Naive B cell (primary cell): ENCODE measurements at regions not wholly inside any gene's neighbourhood (a gene's known extent, or its start where the extent isn't known, plus 50 kb on each side); places are given as distances from the start of the nearest gene placed in this dataset.

ENCODE experiments used
- ATAC-seq, 2 donors: fragments of 150-1000 bp; cut with Tn5 transposase; 2 replicates each; pipeline ENCODE4 v1.10.0; 2021; ENCODE audit warnings: low read depth in 2 of 2, mild to moderate bottlenecking in 2 of 2, moderate library complexity in 2 of 2
- DNase-seq: peaks from one replicate; pipeline ENCODE4 v3.0.0; 2022
- H3K27ac Mint-ChIP-seq, 6 donors: one replicate each; pipeline ENCODE4 v1.8.0; 2020 to 2022; ENCODE audit warnings: mild to moderate bottlenecking in 6 of 6, mixed read lengths in 6 of 6, moderate library complexity in 5 of 6, inconsistent platforms in 2 of 6
- H3K27me3 Mint-ChIP-seq, 3 donors: one replicate each; pipeline ENCODE4 v1.8.0; 2021 to 2022; ENCODE audit warnings: mixed read lengths in 3 of 3, mild to moderate bottlenecking in 1 of 3
- H3K36me3 Mint-ChIP-seq, 2 donors: one replicate each; pipeline ENCODE4 v1.8.0; 2020 to 2022; ENCODE audit warnings: mixed read lengths in 2 of 2, inconsistent platforms in 1 of 2, mild to moderate bottlenecking in 1 of 2
- H3K4me1 Mint-ChIP-seq, 3 donors: one replicate each; pipeline ENCODE4 v1.8.0; 2020 to 2022; ENCODE audit warnings: mixed read lengths in 3 of 3, inconsistent platforms in 1 of 3, mild to moderate bottlenecking in 1 of 3, moderate library complexity in 1 of 3
- H3K4me3 Mint-ChIP-seq, 8 donors: one replicate each; pipeline ENCODE4 v1.8.0; 2020 to 2022; ENCODE audit warnings: mild to moderate bottlenecking in 8 of 8, mixed read lengths in 8 of 8, moderate library complexity in 8 of 8, inconsistent platforms in 2 of 8
- H3K9me3 Mint-ChIP-seq, 7 donors: one replicate each; pipeline ENCODE4 v1.8.0; 2020 to 2022; ENCODE audit warnings: mixed read lengths in 7 of 7, mild to moderate bottlenecking in 5 of 7, inconsistent platforms in 2 of 7, moderate library complexity in 1 of 7

DNA sequence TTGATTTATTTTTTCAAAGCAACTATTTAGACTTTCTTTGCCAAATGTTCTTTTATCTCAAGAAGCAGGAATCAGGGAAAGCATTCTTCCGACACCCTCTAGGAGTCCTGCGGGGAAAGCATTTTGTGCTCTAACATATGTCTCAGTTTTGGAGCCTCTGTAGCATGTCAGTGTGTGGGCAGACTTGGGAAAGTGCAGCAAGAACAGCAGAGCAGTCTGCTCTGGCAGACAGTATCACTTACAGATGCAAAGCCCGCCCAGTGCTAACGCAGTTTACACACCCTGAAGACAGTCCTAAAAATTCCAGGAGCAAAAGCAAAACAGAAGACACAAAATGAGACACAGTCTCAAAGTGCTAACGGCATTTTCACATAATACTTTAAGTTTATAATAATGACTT, 393.5 kb downstream of the KLF12 start:
- no peak overlapping the region for H3K27ac Mint-ChIP-seq
- ATAC-seq = no peak
- H3K9me3 Mint-ChIP-seq = no peaks in the 10 kb centered on the region
- H3K27me3 Mint-ChIP-seq = no peaks in the 10 kb centered on the region
- H3K36me3 Mint-ChIP-seq = peaks cover 0 to 14% of the 10 kb centered on the region in 2 donors
- H3K4me3 Mint-ChIP-seq = no peak overlapping the region
- no peak for DNase-seq
- H3K4me1 Mint-ChIP-seq = no peaks in the 10 kb centered on the region

DNA sequence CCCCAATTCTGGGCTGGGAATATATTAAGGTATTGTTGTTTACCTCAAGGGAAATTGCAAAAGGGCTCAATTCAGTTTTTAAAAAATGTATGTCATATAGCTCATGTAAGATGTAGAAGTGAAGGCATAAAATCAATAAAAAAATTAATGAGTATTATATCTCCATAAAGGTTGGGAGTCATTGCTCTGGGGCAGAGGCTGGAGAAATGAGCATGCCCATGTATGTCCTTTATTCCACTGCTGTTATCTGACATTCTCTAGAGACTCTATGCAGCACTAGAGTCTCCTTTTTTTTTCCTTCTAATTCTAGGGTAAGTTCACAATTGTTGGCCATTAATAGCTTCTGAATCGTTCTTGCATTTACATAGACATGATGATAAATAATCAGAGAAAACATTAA, 394.8 kb downstream of the KLF12 start:
- Mint-ChIP-seq H3K27ac (no peak overlapping the region), H3K4me1 (no peaks in the 10 kb centered on the region), H3K9me3 (no peaks in the 10 kb centered on the region), H3K4me3 (no peak overlapping the region), H3K36me3 (peaks cover 6 to 14% of the 10 kb centered on the region in 2 donors), H3K27me3 (no peaks in the 10 kb centered on the region)
- no peak for DNase-seq
- no peak for ATAC-seq

DNA sequence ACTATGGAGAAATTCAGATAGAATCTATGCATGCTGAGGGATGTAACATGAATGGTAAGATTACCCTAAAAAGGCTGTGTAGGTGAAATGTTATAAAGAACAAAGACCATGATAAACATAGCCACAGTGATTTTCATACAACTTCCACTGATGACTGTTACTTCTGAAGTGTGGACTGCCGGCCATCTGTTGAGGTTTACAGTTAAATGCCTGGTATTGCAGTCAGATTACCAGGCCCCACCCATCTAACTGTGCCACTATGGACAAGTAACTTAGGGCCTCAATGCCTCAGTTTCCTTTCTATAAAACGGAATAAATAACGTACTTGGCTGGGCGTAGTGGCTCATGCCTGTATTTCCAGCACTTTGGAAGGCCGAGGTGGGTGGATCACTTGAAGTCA, 395.6 kb downstream of the KLF12 start:
- Mint-ChIP-seq H3K27ac (peak overlapping the region in 1 of 6 donors; percentile 46), H3K4me3 (no peak overlapping the region), H3K4me1 (no peaks in the 10 kb centered on the region), H3K9me3 (no peaks in the 10 kb centered on the region), H3K27me3 (no peaks in the 10 kb centered on the region), H3K36me3 (peaks cover 6 to 10% of the 10 kb centered on the region in 2 donors)
- ATAC-seq (no peak), DNase-seq (no peak)

DNA sequence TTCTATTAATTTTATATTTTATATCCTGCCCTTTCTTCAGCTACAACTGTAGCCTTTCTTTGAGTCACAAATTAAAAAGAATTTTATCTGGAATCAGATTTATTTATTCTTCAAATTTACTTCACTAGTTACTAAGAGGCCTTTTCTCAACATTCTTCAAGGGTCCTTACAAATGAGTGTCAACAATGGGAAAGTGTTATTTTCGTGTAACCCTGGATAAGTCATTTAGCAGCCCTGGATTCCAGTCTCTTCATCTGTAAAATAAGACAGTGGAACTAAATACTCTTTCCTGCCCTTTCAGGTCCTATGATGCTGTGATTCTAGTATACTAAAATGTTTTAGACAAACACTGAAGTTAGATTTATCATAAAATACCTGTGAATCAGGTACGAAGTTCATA, 397.0 kb downstream of the KLF12 start:
- Mint-ChIP-seq H3K27ac (no peak overlapping the region), H3K36me3 (peaks cover 6 to 10% of the 10 kb centered on the region in 2 donors)

DNA sequence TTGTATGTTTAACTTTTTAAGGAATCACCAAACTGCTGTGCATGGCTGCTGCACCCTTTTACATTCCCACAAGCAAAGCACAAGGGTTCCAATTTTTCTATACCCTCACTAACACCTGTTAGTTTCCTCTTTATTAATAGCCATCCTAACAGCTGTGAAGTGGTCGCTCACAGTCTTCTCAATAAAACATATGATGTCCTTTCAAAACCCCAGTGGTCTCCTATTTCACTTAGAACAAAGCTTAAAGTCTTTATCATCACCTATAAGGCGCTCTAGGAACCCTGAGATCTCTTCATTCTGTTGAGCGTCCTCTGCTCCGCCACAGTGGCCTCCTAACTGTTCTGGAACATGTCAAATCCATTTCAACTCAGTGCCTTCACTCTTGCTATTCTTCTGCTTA, 400.5 kb downstream of the KLF12 start:
- Mint-ChIP-seq H3K4me1 (peaks cover 0 to 11% (median 8%) of the 10 kb centered on the region in 3 donors), H3K4me3 (no peak overlapping the region), H3K27ac (peak overlapping the region in 1 of 6 donors; percentile 13), H3K36me3 (peaks cover 19 to 22% of the 10 kb centered on the region in 2 donors), H3K9me3 (no peaks in the 10 kb centered on the region), H3K27me3 (no peaks in the 10 kb centered on the region)
- ATAC-seq = no peak
- no peak for DNase-seq

More for the DNA sequence above, 397.0 kb downstream of the KLF12 start:
- no peaks in the 10 kb centered on the region for H3K27me3 Mint-ChIP-seq
- H3K4me3 Mint-ChIP-seq = no peak overlapping the region
- H3K9me3 Mint-ChIP-seq = no peaks in the 10 kb centered on the region
- ATAC-seq (no peak), DNase-seq (no peak)
- H3K4me1 Mint-ChIP-seq = peaks cover 0 to 7% (median 0%) of the 10 kb centered on the region in 3 donors

DNA sequence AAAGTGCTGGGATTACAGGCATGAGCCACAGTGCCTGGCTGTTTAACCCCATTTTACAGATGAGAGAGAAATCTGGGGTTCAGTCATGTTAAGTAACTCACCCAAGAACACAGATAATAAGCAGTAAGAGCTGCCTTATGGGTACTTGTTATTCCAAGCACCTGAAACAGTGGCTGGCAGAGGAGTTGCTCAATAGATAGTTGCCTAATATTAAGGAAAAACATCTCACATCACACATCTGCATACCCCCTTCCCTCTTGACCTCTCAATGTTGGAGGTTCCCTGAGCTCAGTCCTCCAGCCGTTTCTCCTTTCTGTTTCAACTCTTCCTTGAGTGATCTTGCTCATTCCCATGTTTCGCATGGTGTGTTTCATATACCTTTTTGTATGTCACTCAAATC, 401.9 kb downstream of the KLF12 start:
- Mint-ChIP-seq H3K4me1 (peaks cover 0 to 11% (median 8%) of the 10 kb centered on the region in 3 donors), H3K27me3 (no peaks in the 10 kb centered on the region), H3K9me3 (no peaks in the 10 kb centered on the region), H3K27ac (no peak overlapping the region), H3K4me3 (no peak overlapping the region), H3K36me3 (peaks cover 24 to 29% of the 10 kb centered on the region in 2 donors)
- no peak for ATAC-seq
- DNase-seq = no peak

DNA sequence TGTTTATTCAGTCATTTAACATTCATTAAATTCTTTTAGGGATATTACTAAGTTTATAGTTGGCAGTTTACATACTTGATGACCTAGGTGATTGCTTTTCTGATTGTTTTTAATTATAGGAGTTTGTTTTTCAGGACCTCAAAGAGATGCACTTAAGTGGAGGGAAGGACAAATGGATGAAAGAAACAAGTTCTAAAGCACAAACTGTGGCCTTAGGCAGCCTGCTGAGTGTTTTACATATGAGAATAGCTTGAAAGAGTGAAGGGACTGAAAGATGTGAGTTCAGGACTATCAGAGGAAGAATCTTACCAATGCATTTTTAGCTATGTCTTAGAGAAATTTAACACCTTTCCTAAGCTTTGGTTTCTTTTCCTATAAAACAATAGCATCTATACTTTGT, 402.6 kb downstream of the KLF12 start:
- Mint-ChIP-seq H3K4me1 (peaks cover 0 to 11% (median 8%) of the 10 kb centered on the region in 3 donors), H3K4me3 (no peak overlapping the region), H3K27ac (no peak overlapping the region), H3K27me3 (no peaks in the 10 kb centered on the region), H3K9me3 (no peaks in the 10 kb centered on the region), H3K36me3 (peaks cover 28 to 29% of the 10 kb centered on the region in 2 donors)
- ATAC-seq = no peak
- DNase-seq = no peak

DNA sequence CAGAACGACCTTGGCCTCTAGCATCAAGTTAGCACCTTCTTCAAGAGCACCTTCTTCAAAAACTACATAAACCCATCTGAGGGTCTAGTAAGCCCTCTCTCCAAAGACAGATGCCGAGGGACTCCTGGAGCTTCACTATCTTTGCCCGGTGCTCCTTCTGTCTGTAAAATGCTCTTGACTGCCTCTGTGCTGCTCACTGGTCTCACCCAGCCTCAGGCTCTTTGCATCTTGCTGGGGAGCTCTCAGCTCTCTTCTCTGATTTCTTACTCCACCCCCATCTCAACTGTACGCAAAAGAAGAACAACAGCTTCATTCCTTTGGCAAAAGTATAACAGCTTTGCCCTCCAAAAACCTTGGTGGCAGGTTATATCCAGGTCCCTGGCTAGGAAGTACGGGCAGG, 404.2 kb downstream of the KLF12 start:
- Mint-ChIP-seq H3K4me1 (peaks cover 0 to 11% (median 8%) of the 10 kb centered on the region in 3 donors), H3K4me3 (no peak overlapping the region), H3K27me3 (no peaks in the 10 kb centered on the region), H3K27ac (peak overlapping the region in 1 of 6 donors; percentile 73), H3K36me3 (peaks cover 24 to 28% of the 10 kb centered on the region in 2 donors), H3K9me3 (no peaks in the 10 kb centered on the region)
- DNase-seq = no peak
- no peak for ATAC-seq

DNA sequence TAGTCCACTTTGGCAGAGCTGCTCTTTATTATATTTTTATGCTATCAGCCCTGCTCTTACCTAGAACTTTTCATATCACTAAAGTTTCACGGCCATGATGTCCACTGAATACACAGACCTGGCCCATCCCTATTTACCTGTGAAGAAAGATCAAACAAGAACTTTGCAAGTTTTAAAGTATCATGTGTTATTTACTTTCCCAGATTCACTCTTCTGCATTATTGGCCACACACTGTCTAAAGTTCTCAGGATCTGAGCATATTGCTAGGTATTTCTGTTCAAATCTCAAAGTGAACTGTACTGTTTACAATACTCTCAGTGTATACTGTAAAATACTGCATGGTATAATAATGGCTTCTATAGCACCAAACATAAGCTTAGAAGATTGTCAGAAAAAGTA, 405.2 kb downstream of the KLF12 start:
- Mint-ChIP-seq H3K36me3 (peaks cover 22 to 28% of the 10 kb centered on the region in 2 donors), H3K4me1 (peaks cover 0 to 11% (median 8%) of the 10 kb centered on the region in 3 donors), H3K9me3 (no peaks in the 10 kb centered on the region), H3K27me3 (no peaks in the 10 kb centered on the region), H3K4me3 (no peak overlapping the region), H3K27ac (no peak overlapping the region)
- ATAC-seq = no peak
- DNase-seq = no peak

DNA sequence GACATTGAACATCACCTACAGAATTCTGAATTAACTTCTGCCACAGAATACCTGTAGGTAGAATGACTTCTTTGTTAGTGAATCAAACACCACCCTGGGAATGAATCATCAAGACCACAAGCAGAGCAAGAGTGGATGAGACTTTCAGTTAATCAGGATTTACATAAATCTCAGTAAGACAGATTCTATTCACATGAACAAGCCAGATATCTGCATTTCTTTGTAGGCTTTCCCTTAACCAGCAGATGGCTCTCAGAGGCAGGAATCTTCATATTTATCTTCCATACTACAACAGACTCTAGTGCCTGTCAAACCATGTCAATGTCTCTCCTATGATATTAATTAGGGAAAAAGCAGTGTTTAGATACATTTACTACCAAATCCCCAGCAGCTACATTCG, 412.1 kb downstream of the KLF12 start:
- DNase-seq (no peak), ATAC-seq (no peak)
- Mint-ChIP-seq H3K27ac (peak overlapping the region in 1 of 6 donors; percentile 17), H3K4me3 (no peak overlapping the region), H3K27me3 (no peaks in the 10 kb centered on the region), H3K4me1 (peaks cover 0 to 16% (median 0%) of the 10 kb centered on the region in 3 donors), H3K36me3 (peaks cover 0 to 4% of the 10 kb centered on the region in 2 donors), H3K9me3 (no peaks in the 10 kb centered on the region)

DNA sequence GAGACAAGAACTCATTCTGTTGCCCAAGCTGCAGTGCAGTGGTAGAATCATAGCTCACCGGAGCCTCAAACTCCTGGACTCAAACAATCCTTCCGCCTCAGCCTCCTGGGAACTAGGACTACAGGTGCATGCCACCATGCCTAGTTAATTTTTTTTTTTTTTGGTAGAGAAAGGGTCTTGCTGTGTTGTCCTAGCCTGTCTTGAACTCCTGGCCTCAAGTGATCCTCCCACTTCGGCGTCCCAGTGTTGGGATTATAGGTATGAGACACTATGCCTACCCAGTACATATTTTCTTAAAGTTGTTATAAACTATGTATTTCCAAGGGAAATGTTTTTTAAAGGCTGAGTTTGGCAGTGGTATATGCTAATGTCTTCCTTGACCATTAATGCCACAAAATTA, 412.6 kb downstream of the KLF12 start:
- Mint-ChIP-seq H3K27me3 (no peaks in the 10 kb centered on the region), H3K4me3 (no peak overlapping the region), H3K4me1 (peaks cover 0 to 17% (median 0%) of the 10 kb centered on the region in 3 donors), H3K9me3 (no peaks in the 10 kb centered on the region), H3K36me3 (peaks cover 0 to under 1% of the 10 kb centered on the region in 2 donors), H3K27ac (peak overlapping the region in 2 of 6 donors; percentile 4 to 17)
- no peak for DNase-seq
- no peak for ATAC-seq

DNA sequence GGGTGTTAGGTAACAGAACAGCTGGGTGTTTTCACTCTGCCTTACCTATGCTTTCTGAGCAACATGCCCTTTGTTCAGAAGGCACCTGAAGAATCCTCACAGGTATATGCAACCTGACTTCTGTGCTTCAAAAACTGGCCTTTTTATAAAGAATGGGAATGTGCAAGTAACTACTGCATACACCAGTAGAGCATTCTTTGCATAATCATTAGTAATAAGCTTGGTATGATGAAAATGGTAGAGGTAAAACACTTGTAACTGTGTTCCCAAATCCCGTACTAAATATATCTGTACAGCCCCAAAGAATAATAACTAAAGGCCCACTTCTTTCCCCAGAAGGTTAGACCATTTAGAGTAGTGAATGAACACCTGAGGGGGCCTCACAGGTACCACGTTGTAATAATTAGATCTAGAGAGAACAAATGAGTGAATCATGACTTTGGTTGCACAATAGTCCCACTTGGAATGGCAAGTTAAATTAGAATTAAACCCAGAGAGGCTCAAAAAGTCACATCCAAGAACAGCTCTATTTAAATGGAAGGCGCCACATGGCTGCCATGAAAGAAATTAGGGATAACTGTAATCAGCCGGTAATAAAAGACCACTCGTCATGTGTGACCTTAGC, 413.9 kb downstream of the KLF12 start:
- H3K9me3 Mint-ChIP-seq = no peaks in the 10 kb centered on the region
- H3K27ac Mint-ChIP-seq = peak overlapping the region in 1 of 6 donors; percentile 67
- H3K36me3 Mint-ChIP-seq = peaks cover 0 to 9% of the 10 kb centered on the region in 2 donors
- no peak overlapping the region for H3K4me3 Mint-ChIP-seq
- no peaks in the 10 kb centered on the region for H3K27me3 Mint-ChIP-seq
- DNase-seq (no peak), ATAC-seq (no peak)
- H3K4me1 Mint-ChIP-seq = peaks cover 0 to 25% (median 0%) of the 10 kb centered on the region in 3 donors

DNA sequence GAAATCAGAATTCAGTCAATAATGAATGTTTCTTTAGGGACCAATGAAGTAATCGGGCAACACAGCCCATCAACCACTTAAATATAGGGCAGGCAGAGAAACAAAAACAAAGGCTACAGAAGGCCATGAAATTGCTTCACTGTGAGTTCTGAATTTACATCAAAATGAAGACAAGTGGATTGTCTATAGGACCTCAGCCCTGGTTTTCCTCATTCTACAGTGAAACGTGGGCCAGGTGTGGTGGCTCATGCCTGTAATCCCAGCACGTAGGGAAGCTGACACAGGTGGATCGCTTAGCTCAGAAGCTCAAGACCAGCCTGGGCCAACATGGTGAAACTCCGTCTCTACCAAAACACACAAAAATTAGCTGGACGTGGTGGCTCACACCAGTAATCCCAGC, 416.0 kb downstream of the KLF12 start:
- H3K4me3 Mint-ChIP-seq = no peak overlapping the region
- DNase-seq (no peak), ATAC-seq (no peak)
- H3K4me1 Mint-ChIP-seq = peaks cover 0 to 26% (median 0%) of the 10 kb centered on the region in 3 donors
- no peaks in the 10 kb centered on the region for H3K27me3 Mint-ChIP-seq
- H3K9me3 Mint-ChIP-seq = no peaks in the 10 kb centered on the region
- peaks cover 16 to 20% of the 10 kb centered on the region in 2 donors for H3K36me3 Mint-ChIP-seq
- peak overlapping the region in 1 of 6 donors; percentile 70 for H3K27ac Mint-ChIP-seq

DNA sequence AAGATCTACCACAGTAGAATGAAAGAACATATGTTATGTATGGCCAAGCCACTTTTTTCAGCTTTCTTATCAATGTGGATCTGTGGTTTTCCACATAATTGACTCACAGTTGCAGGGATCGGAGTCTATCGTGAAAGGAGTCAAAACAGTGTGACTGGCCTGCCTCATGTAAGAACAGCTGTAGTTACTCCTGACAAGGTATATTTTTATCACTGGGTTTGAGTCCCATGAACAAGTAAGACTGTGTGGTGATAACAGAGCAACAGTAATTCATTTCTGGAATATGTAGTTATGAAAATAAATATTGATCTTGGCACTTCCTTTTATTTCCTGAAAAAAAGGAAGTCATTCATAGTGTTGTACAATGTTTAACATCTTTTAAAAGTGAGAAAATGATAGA, 416.6 kb downstream of the KLF12 start:
- Mint-ChIP-seq H3K36me3 (peaks cover 16 to 25% of the 10 kb centered on the region in 2 donors), H3K27ac (peak overlapping the region in 2 of 6 donors; percentile 58 to 64), H3K9me3 (no peaks in the 10 kb centered on the region)

More for the DNA sequence above, 416.6 kb downstream of the KLF12 start:
- ATAC-seq = no peak
- Mint-ChIP-seq H3K27me3 (no peaks in the 10 kb centered on the region), H3K4me3 (no peak overlapping the region), H3K4me1 (peaks cover 0 to 26% (median 0%) of the 10 kb centered on the region in 3 donors)
- DNase-seq = no peak
